Neuronal stem cell (in vitro differentiated cells): ENCODE measurements at regions not wholly inside any gene's neighbourhood (a gene's known extent, or its start where the extent isn't known, plus 50 kb on each side); places are given as distances from the start of the nearest gene placed in this dataset.
A peak's percentile ranks its signal among the peaks of the same experiment; 100 is the strongest.

Source experiments
- DNase-seq: peaks from one replicate; pipeline ENCODE4 v3.0.0-alpha.2; 2013; ENCODE audit warnings: low spot score
- H2AFZ ChIP-seq: one replicate; pipeline ENCODE4 v1.6.1; 2013; ENCODE audit warnings: mild to moderate bottlenecking, low read length, inconsistent platforms
- H2AK5ac ChIP-seq: 2 replicates; pipeline ENCODE4 v1.6.1; 2013; ENCODE audit warnings: low read depth, mild to moderate bottlenecking, inconsistent platforms, low read length, moderate library complexity, mixed read lengths
- H2BK120ac ChIP-seq: 2 replicates; pipeline ENCODE4 v1.6.1; 2013; ENCODE audit warnings: low read depth, mild to moderate bottlenecking, inconsistent platforms, low read length, moderate library complexity, mixed read lengths
- H2BK12ac ChIP-seq: one replicate; pipeline ENCODE4 v1.6.1; 2013; ENCODE audit warnings: low read length, inconsistent platforms
- H2BK15ac ChIP-seq: 2 replicates; pipeline ENCODE4 v1.6.1; 2013; ENCODE audit warnings: mild to moderate bottlenecking, low read length, inconsistent platforms, mixed read lengths
- H2BK5ac ChIP-seq: one replicate; pipeline ENCODE4 v1.6.1; 2013; ENCODE audit warnings: inconsistent platforms, mild to moderate bottlenecking, low read length, moderate library complexity
- H3K14ac ChIP-seq: one replicate; pipeline ENCODE4 v1.6.1; 2013; ENCODE audit warnings: low read length, inconsistent platforms
- H3K18ac ChIP-seq: 2 replicates; pipeline ENCODE4 v1.6.1; 2013; ENCODE audit warnings: low read length, inconsistent platforms
- H3K23ac ChIP-seq: 2 replicates; pipeline ENCODE4 v1.6.1; 2013; ENCODE audit warnings: low read depth, mild to moderate bottlenecking, mixed read lengths, low read length, inconsistent platforms; ENCODE audit not compliant: poor library complexity
- H3K27ac ChIP-seq: replicated peaks from 3 replicates; pipeline ENCODE4 v1.5.1; 2013; ENCODE audit warnings: low read length, inconsistent platforms
- H3K27me3 ChIP-seq, 3 experiments: 2 replicates each; pipeline ENCODE4 v1.6.1; 2013; ENCODE audit warnings: low read length in 3 of 3, mild to moderate bottlenecking in 2 of 3, inconsistent platforms in 1 of 3, low read depth in 1 of 3, mixed read lengths in 1 of 3, moderate library complexity in 1 of 3; ENCODE audit not compliant: control insufficient read depth in 3 of 3, insufficient read depth in 3 of 3
- H3K36me3 ChIP-seq, 2 donors: replicated peaks in 1 of 2; 2 replicates each; pipeline ENCODE4 v1.6.1; 2013; ENCODE audit warnings: low read length in 2 of 2; ENCODE audit not compliant: control insufficient read depth in 2 of 2, insufficient read depth in 2 of 2
- H3K4ac ChIP-seq: 2 replicates; pipeline ENCODE4 v1.6.1; 2013; ENCODE audit warnings: inconsistent platforms, mild to moderate bottlenecking, low read length, moderate library complexity
- H3K4me1 ChIP-seq, 2 donors: 1 replicate in 1 of 2; 2 replicates in 1 of 2; pipeline ENCODE4 v1.6.1; 2013; ENCODE audit warnings: low read length in 2 of 2, low read depth in 1 of 2; ENCODE audit not compliant: control insufficient read depth in 2 of 2, insufficient read depth in 1 of 2
- H3K4me2 ChIP-seq: one replicate; pipeline ENCODE4 v1.6.1; 2013; ENCODE audit warnings: mild to moderate bottlenecking, low read length, inconsistent platforms; ENCODE audit not compliant: insufficient read depth, poor library complexity, severe bottlenecking
- H3K4me3 ChIP-seq, 2 donors: 2 replicates each; pipeline ENCODE4 v1.5.1; 2013; ENCODE audit warnings: low read length in 2 of 2, mild to moderate bottlenecking in 2 of 2, inconsistent platforms in 1 of 2, moderate library complexity in 1 of 2
- H3K79me1 ChIP-seq: one replicate; pipeline ENCODE4 v1.6.1; 2013; ENCODE audit warnings: low read depth, mild to moderate bottlenecking, inconsistent platforms, low read length, moderate library complexity
- H3K9ac ChIP-seq: one replicate; pipeline ENCODE4 v1.6.1; 2013; ENCODE audit warnings: mild to moderate bottlenecking, low read depth, low read length, inconsistent platforms; ENCODE audit not compliant: poor library complexity
- H3K9me3 ChIP-seq, 2 donors: replicated peaks in 1 of 2; 2 replicates each; pipeline versions ENCODE3 to v1.6.1; 2013; ENCODE audit warnings: low read length in 2 of 2, mild to moderate bottlenecking in 2 of 2, inconsistent platforms in 1 of 2, low read depth in 1 of 2, mixed read lengths in 1 of 2, moderate library complexity in 1 of 2; ENCODE audit not compliant: control insufficient read depth in 2 of 2, insufficient read depth in 1 of 2
- H4K8ac ChIP-seq: one replicate; pipeline ENCODE4 v1.6.1; 2013; ENCODE audit warnings: low read depth, mild to moderate bottlenecking, inconsistent platforms, low read length, moderate library complexity
- H4K91ac ChIP-seq: one replicate; pipeline ENCODE4 v1.6.1; 2013; ENCODE audit warnings: low read length, low read depth, mild to moderate bottlenecking, inconsistent platforms; ENCODE audit not compliant: poor library complexity
- WGBS, 2 donors: extraction: QIAGEN DNeasy Blood & Tissue Kit; methylation state at CpG; one replicate each; pipeline ENCODE4 v1.1.7; 2013; ENCODE audit warnings: missing lambda C conversion rate in 2 of 2, mixed read lengths in 1 of 2; ENCODE audit not compliant: insufficient read length in 2 of 2, insufficient replicate concordance in 1 of 2; ENCODE audit errors: extremely low coverage in 2 of 2; 5-methylcytosine and 5-hydroxymethylcytosine counted together

DNA sequence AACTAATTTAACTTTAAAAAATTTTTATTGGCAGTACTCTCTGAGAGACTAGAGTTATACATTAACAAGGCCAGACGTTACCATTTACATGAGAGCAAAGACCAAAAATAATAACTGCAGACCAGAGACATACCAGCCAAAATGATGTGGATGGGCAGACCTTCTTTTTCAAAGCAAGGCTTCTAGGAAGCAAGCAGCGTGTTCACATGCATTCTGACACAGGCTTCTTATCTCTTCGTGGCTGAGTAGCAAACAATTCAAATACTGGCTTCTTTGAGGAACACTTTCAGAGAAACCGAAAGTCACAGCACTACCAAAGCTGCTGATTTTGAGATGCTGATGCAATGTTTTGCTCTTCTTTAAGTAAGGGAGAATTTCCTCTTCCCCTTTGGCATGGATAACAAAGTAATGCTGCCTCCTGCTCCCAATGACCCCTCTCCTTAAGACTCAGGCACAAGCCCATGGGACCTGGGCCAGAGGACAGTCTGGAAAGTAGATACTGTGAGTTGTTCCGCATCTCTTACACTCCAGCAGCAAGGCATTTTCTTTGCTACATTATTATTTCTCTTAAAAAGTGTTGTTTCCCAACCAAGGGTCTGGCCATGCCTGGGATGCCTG lies 181.9 kb downstream of the MREG start:
- Histone ChIP-seq H3K36me3 (no peaks in the 10 kb centered on the region), H3K4me2 (no peak overlapping the region), H4K91ac (no peak overlapping the region), H3K23ac (no peak overlapping the region), H2BK120ac (no peak overlapping the region), H3K4ac (no peak overlapping the region), H3K27me3 (no peaks in the 10 kb centered on the region), H3K4me3 (no peak overlapping the region), H4K8ac (no peak overlapping the region), H2BK12ac (no peak overlapping the region), H2AK5ac (no peak overlapping the region), H3K18ac (no peak overlapping the region), H3K79me1 (no peaks in the 10 kb centered on the region), H3K4me1 (peaks cover 0 to 7% of the 10 kb centered on the region in 2 donors), H3K27ac (no peak overlapping the region), H3K14ac (no peak overlapping the region), H2BK15ac (no peak overlapping the region), H2BK5ac (no peak overlapping the region), H2AFZ (peak overlapping the region; percentile 12), H3K9ac (no peak overlapping the region), H3K9me3 (no peaks in the 10 kb centered on the region)
- no CpG with 5 or more reads among the region's 5 CpGs for WGBS, 2 donors
- no peak for DNase-seq

DNA sequence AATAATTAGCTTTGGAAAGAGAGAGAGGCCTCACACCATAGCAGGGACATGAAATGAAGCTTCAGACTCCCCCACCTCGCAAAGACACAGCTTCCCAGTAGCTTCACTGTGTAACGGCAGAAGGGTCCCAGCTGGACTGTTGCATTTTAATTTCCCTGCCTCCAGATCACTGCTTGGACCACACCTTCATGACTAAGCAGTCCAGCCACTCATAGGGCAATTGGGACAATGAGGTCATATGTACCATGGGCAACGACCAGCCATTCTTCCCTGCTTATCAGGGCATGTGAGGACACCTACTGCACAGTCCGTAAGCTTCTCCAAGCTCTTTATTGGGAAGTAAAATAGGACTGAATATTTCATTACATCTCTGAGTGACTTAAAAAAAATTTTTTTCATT lies 183.0 kb downstream of the MREG start:
- Histone ChIP-seq H3K9ac (no peak overlapping the region), H2AFZ (peak overlapping the region; percentile 18), H3K27ac (no peak overlapping the region), H3K14ac (no peak overlapping the region), H3K18ac (no peak overlapping the region), H3K4me1 (peaks cover 0 to 9% of the 10 kb centered on the region in 2 donors), H3K27me3 (no peaks in the 10 kb centered on the region), H4K91ac (no peak overlapping the region), H3K79me1 (no peaks in the 10 kb centered on the region), H2BK120ac (no peak overlapping the region), H2BK5ac (no peak overlapping the region), H3K36me3 (no peaks in the 10 kb centered on the region), H2BK12ac (no peak overlapping the region), H4K8ac (no peak overlapping the region), H3K4me2 (no peak overlapping the region), H3K23ac (no peak overlapping the region), H3K9me3 (no peaks in the 10 kb centered on the region), H3K4me3 (no peak overlapping the region), H2AK5ac (no peak overlapping the region), H3K4ac (no peak overlapping the region), H2BK15ac (no peak overlapping the region)
- no CpG with 5 or more reads among the region's 4 CpGs for WGBS, 2 donors
- DNase-seq: no peak

DNA sequence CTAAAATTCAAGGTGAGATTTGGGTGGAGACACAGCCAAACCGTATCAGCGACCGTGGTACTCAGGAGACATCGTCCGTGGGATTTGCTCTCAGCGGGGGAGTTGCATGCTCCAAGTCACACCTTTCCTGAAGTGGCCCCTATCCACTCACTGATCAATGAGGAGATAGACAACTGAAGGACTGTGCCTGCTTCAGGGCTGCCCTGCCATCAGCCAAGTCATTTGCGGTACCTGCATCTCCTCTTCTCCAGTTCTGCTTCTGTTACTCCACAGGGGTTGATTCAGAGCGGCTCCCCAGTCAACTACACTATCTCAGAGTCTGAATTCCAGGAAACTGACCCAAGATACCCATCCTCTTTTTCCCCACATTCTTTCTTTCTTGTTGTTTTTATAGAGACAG lies 184.1 kb downstream of the MREG start:
- Histone ChIP-seq H2BK15ac (no peak overlapping the region), H4K8ac (no peak overlapping the region), H3K27ac (no peak overlapping the region), H2AFZ (no peak overlapping the region), H2AK5ac (no peak overlapping the region), H3K4ac (no peak overlapping the region), H3K79me1 (no peaks in the 10 kb centered on the region), H3K4me1 (peaks cover 0 to 9% of the 10 kb centered on the region in 2 donors), H4K91ac (no peak overlapping the region), H3K36me3 (no peaks in the 10 kb centered on the region), H3K9ac (no peak overlapping the region), H3K27me3 (no peaks in the 10 kb centered on the region), H2BK5ac (no peak overlapping the region), H2BK12ac (no peak overlapping the region), H3K4me3 (no peak overlapping the region), H3K18ac (no peak overlapping the region), H2BK120ac (no peak overlapping the region), H3K14ac (no peak overlapping the region), H3K23ac (no peak overlapping the region), H3K4me2 (no peak overlapping the region), H3K9me3 (no peaks in the 10 kb centered on the region)
- DNase-seq: no peak
- no CpG with 5 or more reads among the region's 8 CpGs for whole genome bisulfite sequencing, 2 donors

DNA sequence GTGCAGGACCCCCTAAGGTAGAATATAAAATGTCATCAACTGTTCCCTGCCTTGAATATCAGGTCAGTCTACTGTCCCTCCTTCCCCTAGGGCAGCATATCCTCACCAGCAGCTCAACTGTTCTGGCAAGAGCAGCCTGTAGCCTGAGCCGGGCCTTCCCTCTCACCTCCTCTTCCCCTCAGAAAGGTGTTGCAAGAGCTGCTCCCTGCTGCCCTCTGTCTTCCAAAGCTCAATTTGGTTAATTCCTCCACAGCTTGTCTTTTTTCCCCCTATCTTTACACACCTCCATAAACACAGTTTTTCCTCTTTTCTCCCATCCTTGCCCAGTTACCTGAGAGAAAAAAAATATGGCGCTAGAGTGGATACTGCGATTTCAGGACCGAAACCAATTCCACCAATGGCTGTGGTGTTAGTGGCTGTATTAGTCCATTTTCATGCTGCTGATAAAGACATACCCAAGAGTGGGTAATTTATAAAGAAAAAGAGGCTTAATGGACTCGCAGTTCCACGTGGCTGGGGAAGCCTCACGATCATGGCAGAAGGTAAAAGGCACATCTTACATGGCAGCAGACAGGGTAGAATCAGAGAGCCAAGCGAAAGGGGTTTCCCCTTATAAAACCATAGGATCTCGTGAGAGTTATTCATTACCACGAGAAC lies 184.7 kb downstream of the MREG start:
- Histone ChIP-seq H3K18ac (no peak overlapping the region), H3K9ac (no peak overlapping the region), H3K79me1 (no peaks in the 10 kb centered on the region), H3K23ac (no peak overlapping the region), H2BK5ac (no peak overlapping the region), H2BK12ac (no peak overlapping the region), H3K4me2 (no peak overlapping the region), H3K27me3 (no peaks in the 10 kb centered on the region), H3K4me3 (no peak overlapping the region), H3K4ac (no peak overlapping the region), H3K27ac (no peak overlapping the region), H3K4me1 (peaks cover 0 to 7% of the 10 kb centered on the region in 2 donors), H3K14ac (no peak overlapping the region), H4K8ac (no peak overlapping the region), H2BK15ac (no peak overlapping the region), H2BK120ac (no peak overlapping the region), H2AK5ac (no peak overlapping the region), H2AFZ (no peak overlapping the region), H4K91ac (no peak overlapping the region), H3K9me3 (no peaks in the 10 kb centered on the region), H3K36me3 (no peaks in the 10 kb centered on the region)
- DNase-seq: peak; percentile 15
- no CpG with 5 or more reads among the region's 10 CpGs for WGBS, 2 donors
